Skeletal muscle tissue (tissue), 3 donors: ENCODE measurements at regions not wholly inside any gene's neighbourhood (a gene's known extent, or its start where the extent isn't known, plus 50 kb on each side); places are given as distances from the start of the nearest gene placed in this dataset.

Experiments used
- H3K27ac ChIP-seq: one replicate; pipeline ENCODE4 v1.7.0; 2013; ENCODE audit warnings: mild to moderate bottlenecking, low read depth, low read length, inconsistent platforms
- H3K27me3 ChIP-seq, 3 donors: one replicate each; pipeline ENCODE4 v1.7.0; 2013; ENCODE audit warnings: low read length in 3 of 3; ENCODE audit not compliant: control insufficient read depth in 3 of 3, insufficient read depth in 3 of 3
- H3K36me3 ChIP-seq, 3 donors: one replicate each; pipeline ENCODE4 v1.7.0; 2013; ENCODE audit warnings: low read length in 3 of 3; ENCODE audit not compliant: control insufficient read depth in 3 of 3, insufficient read depth in 3 of 3
- H3K4me1 ChIP-seq, 3 donors: one replicate each; pipeline ENCODE4 v1.7.0; 2013; ENCODE audit warnings: low read length in 3 of 3, mild to moderate bottlenecking in 3 of 3; ENCODE audit not compliant: control insufficient read depth in 3 of 3, insufficient read depth in 3 of 3
- H3K4me3 ChIP-seq, 3 donors: one replicate each; pipeline ENCODE4 v1.7.0; 2013; ENCODE audit warnings: low read length in 3 of 3
- H3K9ac ChIP-seq, 3 donors: one replicate each; pipeline ENCODE4 v1.7.0; 2013; ENCODE audit warnings: low read length in 3 of 3, mild to moderate bottlenecking in 3 of 3, moderate library complexity in 2 of 3, low read depth in 1 of 3
- H3K9me3 ChIP-seq, 3 donors: one replicate each; pipeline ENCODE4 v1.7.0; 2013; ENCODE audit warnings: low read length in 3 of 3; ENCODE audit not compliant: control insufficient read depth in 3 of 3
- donor health status: Osteomylitis.

DNA sequence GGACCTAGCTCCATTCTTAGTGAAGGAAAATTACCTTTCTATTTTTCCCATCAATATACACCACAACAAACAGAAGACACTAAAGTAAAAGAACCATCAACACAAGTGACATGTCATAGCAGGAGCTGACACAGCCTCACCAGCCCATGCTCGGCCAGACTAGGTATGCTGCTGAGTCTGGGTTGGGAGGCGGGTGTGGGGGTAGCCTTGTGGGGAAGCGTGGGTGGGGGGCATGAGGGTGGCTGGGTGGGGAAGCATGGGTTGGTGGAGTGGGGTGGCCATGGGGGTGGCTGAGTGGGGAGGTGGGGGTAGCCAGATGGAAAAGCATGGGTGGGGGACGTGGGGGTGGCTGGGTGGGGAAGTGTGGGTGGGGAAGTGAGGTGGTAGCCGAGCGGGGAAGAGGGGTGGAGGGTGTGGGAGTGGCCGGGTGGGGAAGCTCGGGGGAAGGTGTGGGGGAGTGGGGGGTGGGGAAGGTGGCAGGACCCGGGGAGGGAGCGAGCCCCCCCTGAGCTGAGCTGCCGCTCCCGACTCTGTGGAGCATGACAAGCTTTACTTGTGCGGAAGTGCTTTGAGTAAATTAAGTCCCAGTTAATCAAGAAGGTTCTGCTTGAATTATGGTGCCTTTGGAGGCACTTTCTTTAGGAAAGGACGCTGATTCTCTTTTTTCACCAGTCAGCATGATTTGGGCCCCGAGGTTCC is 294.6 kb upstream of the ZNF32 start:
- no peaks in the 10 kb centered on the region for H3K27me3 ChIP-seq
- no peak overlapping the region for H3K4me3 ChIP-seq
- no peaks in the 10 kb centered on the region for H3K36me3 ChIP-seq
- no peak overlapping the region for H3K27ac ChIP-seq
- no peaks in the 10 kb centered on the region for H3K9me3 ChIP-seq
- peaks cover 3 to 11% (median 4%) of the 10 kb centered on the region in 3 donors for H3K4me1 ChIP-seq
- H3K9ac ChIP-seq, result no peak overlapping the region

DNA sequence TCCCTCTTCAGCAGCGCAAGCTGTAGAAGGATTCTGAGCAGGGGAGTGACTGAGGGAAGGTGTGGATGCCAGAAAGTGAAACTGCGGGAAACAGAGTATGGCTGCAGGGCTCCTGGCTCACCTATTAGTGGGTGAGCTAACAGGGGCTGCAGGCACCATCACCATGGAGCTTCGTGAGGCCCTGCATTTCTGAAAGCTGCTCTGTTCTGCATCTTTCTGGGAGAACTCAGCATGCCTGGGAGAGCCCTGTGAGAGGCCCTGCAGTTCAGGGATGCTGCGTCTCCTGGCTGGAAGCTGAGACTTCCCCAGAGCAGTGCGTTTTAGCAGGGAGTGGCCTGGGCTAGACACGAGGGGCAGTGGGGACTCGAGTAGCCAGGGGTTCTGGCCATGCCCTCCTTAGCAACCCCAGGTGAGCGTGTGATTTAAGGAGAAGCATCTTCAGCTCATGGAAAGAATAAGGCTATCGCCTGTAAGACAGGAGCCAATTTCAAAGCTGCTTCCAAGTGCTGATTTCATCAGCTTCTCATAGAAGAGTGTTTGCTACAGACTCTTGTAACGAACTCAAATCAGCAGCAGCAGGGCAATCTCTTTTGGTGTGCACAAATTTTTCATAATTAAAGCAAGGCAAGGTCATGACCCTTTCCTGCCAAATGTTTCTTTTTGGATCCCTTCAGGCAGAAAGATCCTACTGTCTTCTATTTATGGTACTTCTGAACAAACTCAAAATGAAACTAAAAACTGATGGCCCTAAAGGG is 293.6 kb upstream of the ZNF32 start:
- Histone ChIP-seq H3K27ac (no peak overlapping the region), H3K4me1 (peaks cover 3 to 11% (median 4%) of the 10 kb centered on the region in 3 donors), H3K27me3 (no peaks in the 10 kb centered on the region)

DNA sequence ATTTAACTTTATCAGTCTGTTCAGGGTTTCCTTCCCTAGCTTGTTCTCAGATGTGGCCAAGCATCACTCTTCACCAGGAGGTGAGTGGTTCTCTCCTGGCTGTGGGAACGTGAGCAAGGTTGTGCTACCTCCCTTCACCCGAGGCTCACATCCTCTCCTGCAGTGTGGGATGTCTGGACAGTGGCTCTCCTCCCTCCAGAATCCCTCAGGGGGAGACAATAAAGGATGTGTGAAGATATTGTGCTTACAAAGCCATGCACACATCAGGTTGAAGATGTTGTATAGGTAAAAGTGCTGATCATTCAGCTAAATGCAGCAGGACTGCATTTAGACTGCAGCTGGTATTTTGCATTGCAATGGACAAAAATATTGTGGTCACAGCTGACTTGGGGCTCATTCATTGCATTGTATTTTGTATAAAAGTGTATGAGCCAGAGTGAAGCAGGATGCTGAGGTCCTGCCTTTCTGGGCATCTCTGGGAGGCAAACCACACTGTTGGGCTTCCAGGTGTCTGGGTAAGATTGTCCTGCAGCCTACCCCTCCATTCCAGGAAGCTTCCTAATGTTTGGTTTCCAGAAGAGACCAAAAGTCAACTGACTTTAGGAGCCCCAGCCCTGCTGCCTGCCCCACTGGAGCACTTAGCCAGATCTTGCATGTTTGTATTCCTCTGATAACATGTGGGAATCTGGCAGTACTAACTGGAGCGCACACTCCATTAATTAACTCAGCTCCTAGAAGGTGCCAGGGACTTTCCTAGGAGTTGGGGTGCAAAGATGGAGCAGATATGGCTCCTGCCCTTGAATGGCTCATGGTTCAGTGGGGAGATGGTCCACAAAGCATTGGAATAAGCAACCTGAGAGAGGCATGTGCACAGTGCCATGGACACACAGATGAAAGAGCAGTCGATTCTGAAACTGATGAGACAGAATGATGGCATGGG is 292.5 kb upstream of the ZNF32 start:
- no peaks in the 10 kb centered on the region for H3K27me3 ChIP-seq
- H3K9ac ChIP-seq, result no peak overlapping the region
- no peaks in the 10 kb centered on the region for H3K36me3 ChIP-seq
- H3K27ac ChIP-seq, result no peak overlapping the region
- peaks cover 3 to 11% (median 4%) of the 10 kb centered on the region in 3 donors for H3K4me1 ChIP-seq
- H3K9me3 ChIP-seq, result no peaks in the 10 kb centered on the region
- no peak overlapping the region for H3K4me3 ChIP-seq

More for the DNA sequence above, 293.6 kb upstream of the ZNF32 start:
- Histone ChIP-seq H3K36me3 (no peaks in the 10 kb centered on the region), H3K9ac (no peak overlapping the region), H3K4me3 (no peak overlapping the region), H3K9me3 (no peaks in the 10 kb centered on the region)

DNA sequence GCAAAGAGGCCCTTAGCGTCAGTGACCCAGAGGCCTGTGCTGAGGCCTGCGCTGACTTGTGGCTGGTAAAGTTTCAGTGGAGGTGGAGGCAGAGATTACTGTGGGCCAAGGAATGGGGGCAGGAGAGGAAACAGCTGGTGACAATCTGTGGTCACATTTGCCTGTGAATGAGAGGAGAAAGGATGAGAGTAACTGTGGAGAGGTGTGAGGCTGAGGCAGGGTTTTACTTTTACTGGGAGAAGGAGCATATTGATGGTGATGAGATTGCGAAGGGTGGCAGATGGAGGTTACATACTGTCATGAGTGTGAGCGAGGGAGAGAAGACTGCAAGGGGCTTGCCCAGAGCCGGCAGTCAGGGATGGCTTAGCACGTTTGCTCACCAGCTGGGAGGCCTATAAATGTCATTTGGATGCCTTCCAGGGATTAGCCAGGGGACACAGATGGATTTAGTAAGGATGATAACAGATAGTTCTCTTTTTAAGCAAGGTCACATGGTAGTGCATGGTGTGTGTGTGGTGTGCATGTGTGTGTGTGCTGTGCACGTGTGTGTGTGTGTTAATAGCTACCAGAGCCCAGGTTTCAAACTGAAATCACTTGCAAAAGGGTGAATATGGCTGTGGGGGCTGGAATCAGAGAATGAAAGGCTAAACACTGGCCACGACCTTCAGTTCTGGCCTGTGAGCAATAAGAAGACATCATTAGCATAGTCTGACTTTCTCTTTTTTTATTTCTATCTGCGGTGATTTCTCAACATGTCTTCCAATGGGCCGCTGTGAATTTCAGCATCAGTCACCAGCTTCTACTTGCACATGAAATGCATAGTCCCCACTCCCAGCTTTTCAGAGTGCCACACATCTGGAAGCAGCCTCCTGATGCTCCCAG is 291.5 kb upstream of the ZNF32 start:
- H3K36me3 ChIP-seq, result no peaks in the 10 kb centered on the region
- no peaks in the 10 kb centered on the region for H3K9me3 ChIP-seq
- no peak overlapping the region for H3K9ac ChIP-seq
- H3K4me1 ChIP-seq, result peaks cover 3 to 11% (median 4%) of the 10 kb centered on the region in 3 donors
- no peaks in the 10 kb centered on the region for H3K27me3 ChIP-seq
- H3K4me3 ChIP-seq, result no peak overlapping the region
- no peak overlapping the region for H3K27ac ChIP-seq

DNA sequence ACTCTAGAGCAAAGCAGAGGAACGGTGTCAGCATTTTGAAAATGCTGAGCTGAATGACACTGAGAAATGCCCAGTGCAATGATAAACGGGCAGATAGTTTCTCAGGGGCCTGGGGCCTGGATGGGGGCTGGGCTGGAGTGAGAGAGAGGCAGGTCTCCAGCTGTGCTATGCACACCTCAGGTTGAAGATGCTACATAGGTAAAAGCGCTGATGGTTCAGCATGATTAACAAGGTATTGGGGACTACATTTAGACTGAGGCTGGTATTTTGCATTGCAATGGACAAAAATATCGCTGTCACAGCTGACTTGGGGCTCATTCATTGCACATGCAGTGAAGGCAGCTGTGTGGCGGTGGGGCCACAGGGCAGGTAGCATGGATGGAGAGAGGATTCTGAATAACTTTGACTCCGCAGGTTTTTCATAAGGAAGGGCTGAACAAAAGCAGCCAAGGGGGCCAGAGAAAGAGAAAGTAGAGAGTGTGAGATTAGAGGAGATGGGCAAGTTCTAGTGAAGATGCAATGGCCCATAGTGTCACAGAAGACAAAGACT is 290.8 kb upstream of the ZNF32 start:
- H3K4me3 ChIP-seq, result no peak overlapping the region
- H3K36me3 ChIP-seq, result no peaks in the 10 kb centered on the region
- peaks cover 3 to 11% (median 4%) of the 10 kb centered on the region in 3 donors for H3K4me1 ChIP-seq
- no peak overlapping the region for H3K9ac ChIP-seq
- H3K27me3 ChIP-seq, result no peaks in the 10 kb centered on the region
- no peaks in the 10 kb centered on the region for H3K9me3 ChIP-seq
- H3K27ac ChIP-seq, result no peak overlapping the region

DNA sequence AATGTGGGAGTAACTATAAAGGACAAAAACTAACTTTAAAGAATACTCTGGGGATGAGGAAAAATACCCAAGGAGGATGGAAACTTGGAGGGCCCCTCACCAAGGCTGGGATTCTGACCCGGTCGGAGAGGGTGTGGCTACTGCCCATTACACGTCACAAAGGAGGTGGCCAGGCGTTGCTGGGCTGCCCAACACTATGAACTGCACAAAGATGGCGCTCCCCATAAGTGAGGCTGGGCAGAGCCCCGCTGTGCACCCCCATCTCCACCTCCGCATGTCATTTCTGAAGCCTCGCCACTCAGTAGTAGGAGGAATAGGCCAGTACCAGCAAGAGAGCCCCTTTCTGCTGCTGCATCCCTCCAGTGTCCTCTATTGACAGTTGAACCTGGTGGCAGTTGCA is 290.1 kb upstream of the ZNF32 start:
- H3K27ac ChIP-seq, result no peak overlapping the region
- peaks cover 3 to 11% (median 4%) of the 10 kb centered on the region in 3 donors for H3K4me1 ChIP-seq
- no peaks in the 10 kb centered on the region for H3K9me3 ChIP-seq
- no peak overlapping the region for H3K9ac ChIP-seq
- H3K4me3 ChIP-seq, result no peak overlapping the region
- no peaks in the 10 kb centered on the region for H3K36me3 ChIP-seq
- no peaks in the 10 kb centered on the region for H3K27me3 ChIP-seq

DNA sequence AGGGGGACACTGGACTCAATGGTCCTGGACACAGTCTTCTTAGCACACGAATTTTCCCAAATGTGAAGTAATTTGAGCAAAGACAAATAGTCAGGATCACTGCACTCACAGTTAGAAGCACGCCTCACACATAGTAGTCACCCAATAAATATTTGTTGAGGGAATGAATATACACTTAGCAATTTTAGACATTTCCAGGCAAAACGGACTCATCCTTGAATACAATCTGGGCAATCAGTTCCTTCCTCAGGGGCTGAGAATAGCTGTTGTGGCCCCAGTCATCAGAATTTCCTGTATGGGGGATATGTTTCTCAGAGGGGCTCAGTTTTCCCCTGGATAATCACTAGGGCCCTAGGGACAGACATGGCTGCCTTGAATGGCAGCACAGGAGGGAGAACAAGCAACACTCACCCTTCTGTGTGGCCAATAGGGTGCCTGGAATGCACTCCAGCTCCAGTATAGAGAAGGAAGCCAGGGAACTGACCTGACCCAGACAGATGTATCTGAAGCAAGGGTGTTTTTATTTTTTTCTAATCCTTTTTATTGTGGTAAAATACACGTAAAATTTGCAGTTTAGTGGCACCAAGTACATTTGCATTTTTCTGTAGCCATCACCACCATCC is 282.7 kb upstream of the ZNF32 start:
- Histone ChIP-seq H3K36me3 (no peaks in the 10 kb centered on the region), H3K4me1 (no peaks in the 10 kb centered on the region), H3K9me3 (no peaks in the 10 kb centered on the region), H3K4me3 (no peak overlapping the region), H3K27me3 (peaks cover 0 to 6% (median 4%) of the 10 kb centered on the region in 3 donors), H3K9ac (no peak overlapping the region), H3K27ac (no peak overlapping the region)

DNA sequence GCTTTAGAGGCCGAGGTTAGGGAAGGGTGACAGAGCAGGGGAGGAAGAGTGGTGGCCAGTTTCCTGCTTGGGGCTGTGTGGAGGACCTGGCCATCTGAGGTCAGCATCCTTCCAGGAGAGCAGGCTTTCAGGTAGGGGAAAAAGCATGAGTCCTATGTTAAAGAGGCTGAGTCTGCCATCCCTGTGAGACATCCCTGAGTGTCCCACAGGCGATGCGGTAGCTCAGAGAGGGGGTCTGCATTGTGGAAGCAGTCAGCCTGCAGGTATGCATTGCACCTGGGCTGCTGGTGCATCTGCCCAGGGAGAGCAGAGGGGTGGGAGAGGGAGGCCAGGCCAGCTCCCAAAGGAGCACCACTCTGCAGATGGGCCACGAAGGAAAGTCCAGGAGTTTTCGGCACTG is 282.1 kb upstream of the ZNF32 start:
- Histone ChIP-seq H3K9me3 (no peaks in the 10 kb centered on the region), H3K27me3 (peaks cover 0 to 6% (median 4%) of the 10 kb centered on the region in 3 donors), H3K4me3 (no peak overlapping the region), H3K36me3 (no peaks in the 10 kb centered on the region), H3K9ac (no peak overlapping the region), H3K4me1 (no peaks in the 10 kb centered on the region), H3K27ac (no peak overlapping the region)

DNA sequence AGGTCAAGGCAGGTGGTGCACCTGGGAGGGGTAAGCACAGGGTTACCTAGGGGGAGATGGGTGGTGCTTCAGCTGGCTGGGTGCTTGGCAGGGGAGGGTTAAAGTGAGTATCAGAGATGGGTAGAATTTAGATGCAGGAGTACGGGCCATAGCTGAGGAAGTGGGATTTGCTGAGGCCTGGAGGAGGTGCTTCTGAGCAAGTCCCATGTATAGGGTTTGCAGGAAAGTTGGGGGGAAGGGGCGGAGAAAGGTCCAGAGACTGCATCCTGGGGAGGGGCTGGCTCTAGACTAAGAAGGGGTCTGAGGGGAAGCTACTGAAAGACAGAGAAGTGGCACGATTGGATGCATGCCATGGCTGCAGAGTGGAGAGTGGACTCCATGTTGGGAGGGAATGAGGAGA is 281.6 kb upstream of the ZNF32 start:
- H3K27me3 ChIP-seq, result peaks cover 0 to 6% (median 4%) of the 10 kb centered on the region in 3 donors
- H3K9me3 ChIP-seq, result no peaks in the 10 kb centered on the region
- no peaks in the 10 kb centered on the region for H3K36me3 ChIP-seq

More for the DNA sequence above, 281.6 kb upstream of the ZNF32 start:
- H3K9ac ChIP-seq, result no peak overlapping the region
- H3K4me1 ChIP-seq, result no peaks in the 10 kb centered on the region
- no peak overlapping the region for H3K4me3 ChIP-seq
- no peak overlapping the region for H3K27ac ChIP-seq
